IPS-18c (cell line): ENCODE measurements at regions not wholly inside any gene's neighbourhood (a gene's known extent, or its start where the extent isn't known, plus 50 kb on each side); places are given as distances from the start of the nearest gene placed in this dataset.
"Not testable (repeated sequence)": the region's sequence is repeated elsewhere in the genome, so short reads cannot be mapped to it uniquely, and the experiment has no call there.

ENCODE experiments used
- H3K4me3 ChIP-seq: 2 replicates; pipeline ENCODE4 v1.7.0; 2013; ENCODE audit warnings: low read depth, mild to moderate bottlenecking, low read length, moderate library complexity; ENCODE audit not compliant: insufficient read depth
- H3K9me3 ChIP-seq: one replicate; pipeline ENCODE4 v1.6.1; 2013; ENCODE audit warnings: mild to moderate bottlenecking, low read length, moderate library complexity; ENCODE audit not compliant: control insufficient read depth, insufficient read depth

- not testable (repeated sequence) for H3K9me3 ChIP-seq, H3K4me3 ChIP-seq
Observed at GRCh38 chr1:120357046-120357445, 57.8 kb upstream of the NBPF8 start.

DNA sequence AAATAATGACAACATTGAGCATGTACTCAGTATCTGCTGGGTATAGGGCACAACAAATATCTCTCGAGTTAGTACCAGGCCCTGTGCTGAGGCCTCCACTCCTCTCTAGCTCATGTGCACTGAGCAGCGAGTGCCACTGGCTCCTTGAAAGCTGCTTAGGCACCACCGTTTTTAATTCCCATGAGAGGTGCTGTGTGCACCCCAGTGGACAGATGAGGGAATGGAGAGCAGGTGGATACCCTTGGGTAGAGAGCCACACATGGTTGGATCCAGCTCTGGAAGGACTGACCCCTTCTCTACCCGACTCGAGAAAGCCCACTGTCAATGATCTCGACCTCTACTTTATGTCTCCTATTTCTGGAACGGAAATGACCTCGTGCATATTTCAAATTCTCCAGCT is 58.7 kb upstream of the NBPF8 start:
- H3K9me3 ChIP-seq, H3K4me3 ChIP-seq: not testable (repeated sequence)

- H3K9me3 ChIP-seq: not testable (repeated sequence)
- peak overlapping the region; percentile 20; the same call in 1 of the 2 replicates for H3K4me3 ChIP-seq
Observed at GRCh38 chr1:120354618-120355184, 60.1 kb upstream of the NBPF8 start.

DNA sequence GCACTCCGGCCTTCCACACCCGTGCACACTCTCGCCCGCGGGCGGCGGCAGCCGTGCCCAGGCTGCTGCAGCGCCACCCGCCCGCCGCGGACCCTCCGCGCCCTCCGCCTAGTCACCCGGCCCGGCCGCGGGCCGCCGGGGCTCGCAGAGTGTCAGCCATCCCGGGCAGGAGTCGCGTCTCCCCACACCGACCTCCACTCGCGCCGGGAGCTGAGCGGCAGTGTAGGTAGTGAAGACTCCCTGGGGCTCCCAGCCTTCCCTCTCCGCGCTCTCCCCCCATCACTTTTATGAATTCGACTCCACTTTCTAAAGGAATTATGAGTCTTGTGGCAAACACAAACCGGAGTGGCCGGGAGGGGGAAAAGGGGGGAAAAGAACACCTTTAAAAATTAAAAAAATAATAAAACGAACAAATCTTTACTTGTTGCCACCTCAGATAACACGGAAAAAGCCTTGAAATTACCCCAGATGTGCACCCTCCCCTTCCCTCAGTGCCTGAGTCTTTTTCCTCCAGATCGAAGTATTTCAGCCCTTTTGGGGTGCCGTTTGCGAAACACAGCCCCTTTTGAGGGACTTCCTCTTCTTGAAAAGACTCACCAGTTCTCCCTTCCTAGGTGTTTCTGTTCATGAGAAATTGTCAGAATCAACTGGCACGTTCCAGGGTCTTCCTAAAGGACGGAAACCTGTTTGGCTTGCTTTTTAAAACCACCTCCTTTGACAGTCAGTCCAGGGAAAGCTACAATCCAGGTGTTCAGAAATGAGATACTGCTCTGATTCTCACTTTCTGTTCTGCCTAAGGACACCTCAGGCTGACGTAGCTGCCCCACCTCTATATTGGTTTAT is 72.4 kb upstream of the NBPF8 start:
- not testable (repeated sequence) for H3K4me3 ChIP-seq, H3K9me3 ChIP-seq

DNA sequence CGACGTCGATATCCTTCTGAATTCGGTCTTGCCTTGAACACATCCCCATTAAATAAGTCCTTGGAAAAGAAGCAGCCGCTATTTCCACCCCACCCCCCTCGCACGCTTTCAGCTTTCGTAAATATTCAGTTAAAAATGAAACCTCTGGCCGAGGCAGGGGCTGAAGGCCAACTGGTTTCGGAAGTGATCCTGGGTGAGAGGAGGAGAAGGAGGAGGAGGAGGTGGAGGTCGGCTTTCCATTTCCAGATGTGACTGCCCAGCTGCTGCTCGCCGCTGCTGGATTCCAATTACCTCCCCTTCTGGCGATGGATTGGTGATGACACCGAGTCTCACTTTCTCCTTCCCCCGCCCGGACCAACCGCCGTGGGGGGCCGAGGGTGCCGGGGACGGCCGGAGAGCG is 73.1 kb upstream of the NBPF8 start:
- H3K9me3 ChIP-seq: not testable (repeated sequence)
- peak overlapping the region; percentile 34 for H3K4me3 ChIP-seq

DNA sequence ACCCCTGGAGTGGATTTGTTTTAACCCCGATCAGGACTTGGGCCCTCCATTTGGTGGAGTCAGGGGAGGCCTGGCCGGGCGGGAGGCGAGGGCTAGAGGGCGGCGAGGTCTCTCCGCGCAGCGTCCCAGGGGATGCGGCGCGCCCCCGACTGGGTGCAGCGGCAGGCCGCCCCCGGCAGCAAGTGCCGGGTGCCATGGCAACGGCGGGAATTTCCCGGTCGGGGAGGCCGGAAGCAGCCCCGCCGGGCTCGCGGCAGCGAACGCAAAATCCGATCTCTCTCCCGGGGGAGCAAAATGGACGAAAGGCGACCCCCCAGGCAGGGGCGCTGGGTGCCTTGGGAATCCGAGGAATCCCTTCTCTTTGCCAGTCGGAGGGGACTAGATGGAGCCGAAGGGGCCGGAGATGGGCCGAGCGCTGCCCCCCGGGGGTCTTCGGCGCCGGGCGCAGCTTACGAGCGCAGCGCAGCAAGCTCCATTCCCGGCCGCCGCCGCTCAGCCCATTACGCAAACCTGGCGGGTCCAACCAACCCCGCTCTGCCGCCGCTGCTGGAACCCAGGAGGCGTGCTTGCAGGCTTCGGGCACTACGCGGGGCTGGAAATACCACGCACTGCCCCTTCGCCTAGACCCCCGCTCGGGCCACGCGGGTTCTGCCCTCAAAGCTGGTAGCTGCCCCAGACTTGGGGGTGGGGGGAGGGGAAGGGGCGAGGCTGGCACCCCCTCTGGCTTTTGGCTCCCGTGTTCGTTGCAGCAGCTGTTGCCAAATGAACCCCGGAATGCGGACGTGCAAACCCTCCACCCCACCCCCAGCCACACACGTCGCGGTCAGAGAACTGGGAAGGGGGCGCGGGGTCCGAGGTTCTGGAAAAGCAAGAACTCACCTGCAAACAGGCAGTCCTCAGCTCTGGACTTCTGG is 73.7 kb upstream of the NBPF8 start:
- H3K4me3 ChIP-seq, H3K9me3 ChIP-seq: not testable (repeated sequence)

GRCh38 chr1:120315738-120316137 is 99.1 kb upstream of the NBPF8 start:
- not testable (repeated sequence) for H3K4me3 ChIP-seq, H3K9me3 ChIP-seq

GRCh38 chr1:120311930-120312329 is 102.9 kb upstream of the NBPF8 start:
- not testable (repeated sequence) for H3K4me3 ChIP-seq, H3K9me3 ChIP-seq

- H3K9me3 ChIP-seq, H3K4me3 ChIP-seq: not testable (repeated sequence)
Observed at GRCh38 chr1:120308940-120309578, 105.8 kb upstream of the NBPF8 start.

DNA sequence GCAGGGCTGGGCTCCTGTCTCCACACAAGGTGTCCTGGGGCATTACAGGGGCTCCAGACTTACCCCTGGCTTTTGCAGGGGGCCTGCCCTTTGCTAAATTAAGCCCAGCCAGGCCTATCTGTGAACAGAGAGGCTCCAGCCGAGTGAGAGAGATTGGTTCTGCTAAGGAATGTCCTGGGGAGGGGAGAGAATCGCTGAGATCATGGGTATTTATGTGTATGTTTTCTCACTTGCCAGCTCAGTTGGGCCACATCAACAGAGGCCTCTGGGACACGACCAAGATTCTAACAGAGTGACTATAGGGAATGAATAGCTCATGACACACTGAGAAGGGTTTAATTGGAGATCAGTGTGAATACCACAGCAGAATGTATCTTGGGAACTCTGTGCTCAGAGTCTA is 109.8 kb upstream of the NBPF8 start:
- H3K4me3 ChIP-seq, H3K9me3 ChIP-seq: not testable (repeated sequence)

DNA sequence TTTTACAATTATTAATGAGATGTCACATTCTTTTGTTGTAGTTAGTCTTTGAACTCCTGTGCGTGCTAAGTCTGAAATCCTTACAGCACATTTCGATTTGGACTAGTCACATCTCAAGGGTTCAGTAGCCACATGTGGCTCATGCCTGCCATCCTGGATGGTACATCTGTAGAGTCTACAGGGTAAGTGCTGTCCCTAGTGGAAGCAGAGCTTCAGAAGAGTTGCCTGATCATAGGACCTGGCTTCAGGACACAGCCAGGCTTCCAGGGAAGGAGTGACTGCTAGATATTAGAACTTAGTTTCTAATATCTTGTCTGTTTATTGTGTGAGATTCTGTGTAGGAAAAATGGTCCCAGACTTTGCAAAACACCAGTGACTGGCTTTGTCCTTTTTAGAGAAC is 110.5 kb upstream of the NBPF8 start:
- not testable (repeated sequence) for H3K4me3 ChIP-seq, H3K9me3 ChIP-seq

- not testable (repeated sequence) for H3K4me3 ChIP-seq, H3K9me3 ChIP-seq
Observed at GRCh38 chr1:120299433-120300057, 115.3 kb upstream of the NBPF8 start.

DNA sequence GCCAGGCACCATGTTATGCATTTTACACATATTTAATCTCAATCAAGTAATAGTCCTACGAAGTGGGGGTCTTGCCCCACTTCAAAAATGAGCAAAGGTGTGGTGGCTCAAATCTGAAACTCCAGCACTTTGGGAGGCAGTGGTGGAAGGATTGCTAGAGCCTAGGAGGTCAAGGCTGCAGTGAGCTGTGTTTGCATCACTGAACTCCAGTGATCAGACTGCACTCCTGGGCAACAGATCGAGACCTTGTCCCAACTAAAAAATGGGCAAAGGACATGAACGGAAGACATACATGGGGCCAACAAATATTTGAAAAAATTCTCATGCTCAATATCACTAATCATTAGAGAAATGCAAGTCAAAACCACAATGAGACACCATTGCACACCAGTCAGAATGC is 116.3 kb upstream of the NBPF8 start:
- H3K9me3 ChIP-seq, H3K4me3 ChIP-seq: not testable (repeated sequence)

GRCh38 chr1:120297345-120297953 is 117.4 kb upstream of the NBPF8 start:
- not testable (repeated sequence) for H3K4me3 ChIP-seq, H3K9me3 ChIP-seq

DNA sequence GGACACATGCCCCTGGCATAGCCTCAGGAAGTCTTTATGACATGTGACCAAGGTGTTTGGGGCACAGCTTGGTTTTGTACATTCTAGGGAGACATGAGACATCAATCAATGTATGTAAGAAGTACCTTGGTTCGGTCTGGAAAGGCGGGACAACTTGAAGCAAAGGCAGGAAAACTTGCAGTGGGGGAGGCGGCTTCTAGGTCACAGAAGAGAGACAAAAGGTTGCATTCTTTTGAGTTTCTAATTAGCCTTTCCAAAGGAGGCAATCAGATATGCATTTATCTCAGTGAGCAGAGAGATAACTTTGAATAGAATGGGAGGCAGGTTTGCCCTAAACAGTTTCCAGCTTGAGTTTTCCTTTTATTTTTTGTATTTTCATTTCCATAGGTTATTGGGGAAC is 113.8 kb upstream of the SEC22B start:
- H3K9me3 ChIP-seq, H3K4me3 ChIP-seq: not testable (repeated sequence)

DNA sequence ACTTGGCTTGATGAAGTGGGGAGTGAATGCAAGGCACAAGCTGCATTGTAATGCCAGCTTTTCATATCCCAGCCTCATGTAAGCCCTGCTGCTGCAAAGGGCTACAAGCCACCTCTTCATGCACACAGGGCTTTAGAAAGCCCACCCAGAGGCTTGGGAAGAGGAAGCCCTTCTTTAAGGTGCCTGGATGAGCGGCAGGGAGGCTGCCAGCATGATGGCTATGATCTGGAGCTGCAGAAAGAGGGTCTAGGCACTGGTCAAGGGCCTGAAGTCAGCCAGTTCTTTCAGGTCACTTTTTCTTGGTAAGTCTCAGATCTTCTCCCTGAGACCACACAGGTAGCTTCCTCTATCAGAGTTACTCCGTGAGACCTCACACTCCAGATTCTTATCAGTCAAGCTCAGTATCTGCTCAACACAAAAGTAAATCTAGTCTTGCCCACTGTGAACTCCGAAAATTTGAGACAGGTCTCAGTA is 113.3 kb upstream of the SEC22B start:
- H3K9me3 ChIP-seq, H3K4me3 ChIP-seq: not testable (repeated sequence)
